Thyroid gland (tissue), 4 donors: ENCODE measurements at regions not wholly inside any gene's neighbourhood (a gene's known extent, or its start where the extent isn't known, plus 50 kb on each side); places are given as distances from the start of the nearest gene placed in this dataset.

Experiments
- DNase-seq, 2 donors: peaks; one replicate each; pipeline ENCODE4 v3.0.0-alpha.2; 2019
- H3K27ac ChIP-seq, 3 donors: fragments of 200-600 bp; sonication (generic); 1 replicate in 2 of 3; 2 replicates in 1 of 3; pipeline ENCODE4 v1.5.1; 2016 to 2019; ENCODE audit warnings: mild to moderate bottlenecking in 1 of 3, moderate library complexity in 1 of 3
- H3K27me3 ChIP-seq: fragments of 200-600 bp; sonication (generic); one replicate; pipeline ENCODE4 v1.5.1; 2019
- H3K36me3 ChIP-seq, 2 donors: fragments of 200-600 bp; sonication (generic); one replicate each; pipeline ENCODE4 v1.5.1; 2016 to 2019
- H3K4me1 ChIP-seq, 2 donors: fragments of 200-600 bp; sonication (generic); one replicate each; pipeline ENCODE4 v1.5.1; 2017 to 2019
- H3K4me3 ChIP-seq, 3 donors: fragments of 200-600 bp; sonication (generic); replicated peaks in 1 of 3; 1 replicate in 2 of 3; 2 replicates in 1 of 3; pipeline ENCODE4 v1.5.1; 2016; ENCODE audit warnings: mild to moderate bottlenecking in 1 of 3
- H3K9me3 ChIP-seq: fragments of 200-600 bp; sonication (generic); one replicate; pipeline ENCODE4 v1.5.1; 2017
- CTCF ChIP-seq, 6 experiments: fragments of 200-600 bp in 3 of 6; fragments of 450-650 bp in 3 of 6; sonication (generic) in 3 of 6; IDR thresholded peaks; one replicate each; pipeline ENCODE4 v1.5.1; 2016 to 2019; ENCODE audit warnings: antibody characterized with exemption in 6 of 6, mild to moderate bottlenecking in 2 of 6, inconsistent platforms in 1 of 6, moderate library complexity in 1 of 6
- POLR2A ChIP-seq, 2 donors: fragments of 450-650 bp; IDR thresholded peaks; one replicate each; pipeline ENCODE4 v1.6.1; 2017; ENCODE audit warnings: antibody characterized with exemption in 2 of 2, mild to moderate bottlenecking in 2 of 2, moderate library complexity in 1 of 2
- WGBS, 2 donors: methylation state at CpG; one replicate each; pipeline ENCODE4 v1.1.5; 2017; 5-methylcytosine and 5-hydroxymethylcytosine counted together
- intact Hi-C: fragments of 100-400 bp; cut with DNase I; formaldehyde crosslinking; loops from one replicate; pipeline ENCODE4 v1.15.1; 2023

- intact Hi-C loops: no loop called here
- TF ChIP-seq POLR2A (IDR thresholded peaks at IDR 0.05) (no peak), CTCF (IDR thresholded peaks at IDR 0.05) (no peak)
- WGBS, 2 donors: 51 to 67% methylated on average over 1 of the region's 1 CpG
- no peak for DNase-seq
- Histone ChIP-seq H3K27me3 (no peaks in the 10 kb centered on the region), H3K4me3 (no peak overlapping the region), H3K27ac (no peak overlapping the region), H3K4me1 (no peaks in the 10 kb centered on the region), H3K36me3 (no peaks in the 10 kb centered on the region), H3K9me3 (no peaks in the 10 kb centered on the region)
Observed at GRCh38 chr11:41519696-41520095, 60.2 kb upstream of the LRRC4C start.

GRCh38 chr11:41522391-41522790 is 62.9 kb upstream of the LRRC4C start:
- no peak overlapping the region for H3K4me3 ChIP-seq
- no peaks in the 10 kb centered on the region for H3K27me3 ChIP-seq
- no peaks in the 10 kb centered on the region for H3K9me3 ChIP-seq
- H3K4me1 ChIP-seq: no peaks in the 10 kb centered on the region
- intact Hi-C loops: no loop called here
- DNase-seq: no peak
- no peak for TF ChIP-seq CTCF (IDR thresholded peaks at IDR 0.05)
- no peaks in the 10 kb centered on the region for H3K36me3 ChIP-seq
- no peak overlapping the region for H3K27ac ChIP-seq

GRCh38 chr11:41522899-41523672 is 63.6 kb upstream of the LRRC4C start:
- H3K27me3 ChIP-seq: no peaks in the 10 kb centered on the region
- no peaks in the 10 kb centered on the region for H3K9me3 ChIP-seq
- TF ChIP-seq CTCF (IDR thresholded peaks at IDR 0.05): no peak
- TF ChIP-seq POLR2A (IDR thresholded peaks at IDR 0.05): no peak
- no peak for DNase-seq
- intact Hi-C loops: no loop called here
- H3K27ac ChIP-seq: no peak overlapping the region
- no peaks in the 10 kb centered on the region for H3K4me1 ChIP-seq
- no peak overlapping the region for H3K4me3 ChIP-seq
- no peaks in the 10 kb centered on the region for H3K36me3 ChIP-seq
- WGBS, 2 donors: 45 to 56% methylated on average over 2 of the region's 2 CpGs

GRCh38 chr11:41527530-41527929 is 68.1 kb upstream of the LRRC4C start:
- Histone ChIP-seq H3K27ac (no peak overlapping the region), H3K4me3 (no peak overlapping the region), H3K9me3 (no peaks in the 10 kb centered on the region), H3K4me1 (no peaks in the 10 kb centered on the region), H3K27me3 (no peaks in the 10 kb centered on the region), H3K36me3 (no peaks in the 10 kb centered on the region)
- TF ChIP-seq POLR2A (IDR thresholded peaks at IDR 0.05) (no peak), CTCF (IDR thresholded peaks at IDR 0.05) (no peak)
- no peak for DNase-seq
- intact Hi-C loops: no loop called here
- WGBS, 2 donors: 92 to 93% methylated on average over 3 of the region's 3 CpGs

GRCh38 chr11:41532413-41532812 is 73.0 kb upstream of the LRRC4C start:
- no peaks in the 10 kb centered on the region for H3K4me1 ChIP-seq
- 93 to 95% methylated on average over 7 of the region's 7 CpGs for WGBS, 2 donors

More at GRCh38 chr11:41532413-41532812, 73.0 kb upstream of the LRRC4C start:
- H3K36me3 ChIP-seq: no peaks in the 10 kb centered on the region
- DNase-seq: no peak
- H3K9me3 ChIP-seq: no peaks in the 10 kb centered on the region
- H3K27ac ChIP-seq: no peak overlapping the region
- H3K4me3 ChIP-seq: no peak overlapping the region
- no peak for TF ChIP-seq POLR2A (IDR thresholded peaks at IDR 0.05)
- no peak for TF ChIP-seq CTCF (IDR thresholded peaks at IDR 0.05)
- no peaks in the 10 kb centered on the region for H3K27me3 ChIP-seq
- intact Hi-C loops: no loop called here
